IPS DF 6.9 (cell line): ENCODE measurements at regions not wholly inside any gene's neighbourhood (a gene's known extent, or its start where the extent isn't known, plus 50 kb on each side); places are given as distances from the start of the nearest gene placed in this dataset.

Experiments
- DNase-seq: peaks from one replicate; pipeline ENCODE4 v3.0.0-alpha.2; 2013; ENCODE audit warnings: low read depth, low spot score
- H3K27ac ChIP-seq: one replicate; pipeline ENCODE4 v1.5.1; 2013; ENCODE audit warnings: low read length, control low read depth
- H3K27me3 ChIP-seq: 2 replicates; pipeline ENCODE4 v1.6.1; 2013; ENCODE audit warnings: mild to moderate bottlenecking, low read length; ENCODE audit not compliant: control insufficient read depth, insufficient read depth
- H3K36me3 ChIP-seq: 2 replicates; pipeline ENCODE4 v1.6.1; 2013; ENCODE audit warnings: low read length; ENCODE audit not compliant: control insufficient read depth, insufficient read depth
- H3K4me1 ChIP-seq: 2 replicates; pipeline ENCODE4 v1.6.1; 2013; ENCODE audit warnings: low read length; ENCODE audit not compliant: control insufficient read depth, insufficient read depth
- H3K4me3 ChIP-seq: 2 replicates; pipeline ENCODE4 v1.5.1; 2013; ENCODE audit warnings: mild to moderate bottlenecking, low read length
- H3K9me3 ChIP-seq: 2 replicates; pipeline ENCODE4 v1.6.1; 2013; ENCODE audit warnings: low read length, inconsistent platforms; ENCODE audit not compliant: control insufficient read depth, insufficient read depth
- WGBS: extraction: QIAGEN DNeasy Blood & Tissue Kit; methylation state at CpG from one replicate; pipeline ENCODE4 v1.1.7; 2013; ENCODE audit warnings: mixed read lengths, missing lambda C conversion rate; ENCODE audit not compliant: insufficient read length, insufficient coverage; 5-methylcytosine and 5-hydroxymethylcytosine counted together

DNA sequence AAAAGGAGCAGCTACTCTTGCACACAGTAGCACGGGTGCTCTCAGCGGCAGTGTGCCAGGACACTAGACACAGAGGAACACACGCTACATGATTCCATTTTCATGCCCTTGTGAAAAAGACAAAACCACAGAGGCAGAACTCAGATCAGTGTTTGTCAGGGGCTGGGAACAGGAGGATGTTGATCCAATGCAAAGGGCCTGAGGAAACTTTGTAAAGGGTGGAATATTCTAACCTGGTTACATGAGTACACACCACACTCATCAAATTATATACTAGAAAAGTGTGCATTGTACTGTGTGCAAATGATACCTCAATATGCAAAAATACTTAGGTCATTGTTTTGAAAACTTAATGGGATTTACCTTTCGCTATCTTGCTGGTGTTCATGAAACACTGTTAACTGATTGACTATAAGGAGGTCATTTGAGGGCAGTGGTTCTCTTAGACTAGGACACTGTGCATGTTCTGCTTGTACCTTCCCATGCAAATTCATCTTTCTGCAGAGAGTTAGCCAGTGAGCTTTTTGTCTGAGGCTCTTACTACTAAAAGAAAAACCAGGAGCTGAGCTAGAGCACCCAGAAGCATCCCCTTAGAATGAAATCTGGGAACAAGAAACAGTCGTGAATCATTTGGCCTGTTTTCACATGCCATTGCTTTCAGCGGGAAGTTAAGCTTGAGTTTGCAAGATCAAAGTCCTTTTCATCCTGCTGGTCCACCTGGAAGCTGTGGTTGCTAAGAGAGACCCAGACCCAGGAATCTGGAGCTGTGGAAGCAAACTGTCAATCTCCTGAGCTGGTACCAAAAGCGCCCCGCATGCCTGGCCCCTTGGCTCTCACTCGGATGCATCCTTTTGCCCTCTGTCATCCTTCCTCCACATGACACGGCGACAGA lies 204.8 kb downstream of the TTLL2 start:
- no peak overlapping the region for H3K4me3 ChIP-seq
- H3K27me3 ChIP-seq, result peaks cover 9% of the 10 kb centered on the region; the same call in 1 of the 2 replicates
- H3K36me3 ChIP-seq, result no peaks in the 10 kb centered on the region
- H3K27ac ChIP-seq, result no peak overlapping the region
- no CpG with 5 or more reads among the region's 11 CpGs for WGBS
- no peaks in the 10 kb centered on the region for H3K9me3 ChIP-seq
- H3K4me1 ChIP-seq, result no peaks in the 10 kb centered on the region; the same call in 1 of the 2 replicates
- no peak for DNase-seq

- no peaks in the 10 kb centered on the region; the same call in 1 of the 2 replicates for H3K4me1 ChIP-seq
- no peak overlapping the region for H3K4me3 ChIP-seq
- no peak overlapping the region for H3K27ac ChIP-seq
- peaks cover 9% of the 10 kb centered on the region; the same call in 1 of the 2 replicates for H3K27me3 ChIP-seq
- no peaks in the 10 kb centered on the region for H3K36me3 ChIP-seq
- no peaks in the 10 kb centered on the region for H3K9me3 ChIP-seq
- no CpG with 5 or more reads among the region's 16 CpGs for WGBS
- no peak for DNase-seq
These were observed 206.1 kb downstream of the TTLL2 start for GRCh38 chr6:167530951-167531350.

DNA sequence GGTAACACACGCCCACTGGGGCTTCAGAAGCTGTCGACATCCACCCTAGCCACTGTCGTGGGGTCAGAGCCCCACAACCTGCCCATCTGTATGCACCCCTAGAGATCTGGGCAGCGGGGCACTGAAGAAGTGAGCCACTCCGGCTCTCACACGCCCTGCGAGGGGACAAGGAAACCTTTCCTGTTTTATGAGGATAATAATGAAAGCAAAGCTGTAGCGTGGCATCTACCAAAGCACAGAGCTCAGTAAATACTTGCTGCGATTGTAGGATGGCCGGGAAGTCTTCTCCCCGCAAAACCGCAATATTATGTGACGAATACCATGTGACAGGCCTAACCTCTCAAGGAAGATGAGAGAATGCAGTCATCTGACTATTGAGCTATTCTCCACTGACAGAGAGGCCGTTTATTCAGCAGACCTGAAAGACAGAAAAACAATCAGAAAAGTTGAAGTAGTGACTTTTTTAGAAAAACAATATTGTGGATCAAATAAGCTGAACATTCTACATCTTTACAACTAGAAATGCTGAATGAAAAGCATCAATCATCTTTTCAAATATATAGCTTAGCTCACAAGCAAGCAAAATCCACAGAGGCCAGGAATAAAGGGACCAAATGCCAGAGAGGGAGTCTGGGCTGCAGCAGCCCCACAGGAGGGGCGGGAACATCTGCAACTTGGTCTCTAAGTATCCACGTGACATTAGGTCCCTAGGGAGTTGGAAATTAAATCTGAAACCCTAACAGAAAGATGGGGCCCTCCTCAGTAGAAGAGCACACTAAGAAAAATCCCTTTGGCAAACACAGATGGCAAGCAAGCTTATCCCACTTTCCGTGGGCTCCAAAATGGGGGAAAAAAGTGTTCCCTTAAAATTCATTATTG lies 207.8 kb downstream of the TTLL2 start:
- H3K36me3 ChIP-seq, result no peaks in the 10 kb centered on the region
- no peaks in the 10 kb centered on the region for H3K4me1 ChIP-seq
- H3K27ac ChIP-seq, result no peak overlapping the region
- no peak overlapping the region for H3K4me3 ChIP-seq
- peaks cover 9% of the 10 kb centered on the region; the same call in 1 of the 2 replicates for H3K27me3 ChIP-seq
- H3K9me3 ChIP-seq, result no peaks in the 10 kb centered on the region
- no peak for DNase-seq
- WGBS, result no CpG with 5 or more reads among the region's 17 CpGs

GRCh38 chr6:167533851-167534250 lies 209.0 kb downstream of the TTLL2 start:
- no CpG with 5 or more reads among the region's 5 CpGs for WGBS
- no peaks in the 10 kb centered on the region for H3K4me1 ChIP-seq
- H3K27ac ChIP-seq, result no peak overlapping the region
- no peaks in the 10 kb centered on the region for H3K9me3 ChIP-seq
- peaks cover 9% of the 10 kb centered on the region; the same call in 1 of the 2 replicates for H3K27me3 ChIP-seq
- no peak overlapping the region for H3K4me3 ChIP-seq
- H3K36me3 ChIP-seq, result no peaks in the 10 kb centered on the region
- no peak for DNase-seq

- Histone ChIP-seq H3K27ac (no peak overlapping the region), H3K4me3 (no peak overlapping the region), H3K9me3 (no peaks in the 10 kb centered on the region), H3K36me3 (no peaks in the 10 kb centered on the region), H3K4me1 (no peaks in the 10 kb centered on the region), H3K27me3 (no peaks in the 10 kb centered on the region)
- no CpG with 5 or more reads among the region's 2 CpGs for WGBS
- DNase-seq, result no peak
These were observed 212.9 kb downstream of the TTLL2 start for GRCh38 chr6:167537816-167538215.

DNA sequence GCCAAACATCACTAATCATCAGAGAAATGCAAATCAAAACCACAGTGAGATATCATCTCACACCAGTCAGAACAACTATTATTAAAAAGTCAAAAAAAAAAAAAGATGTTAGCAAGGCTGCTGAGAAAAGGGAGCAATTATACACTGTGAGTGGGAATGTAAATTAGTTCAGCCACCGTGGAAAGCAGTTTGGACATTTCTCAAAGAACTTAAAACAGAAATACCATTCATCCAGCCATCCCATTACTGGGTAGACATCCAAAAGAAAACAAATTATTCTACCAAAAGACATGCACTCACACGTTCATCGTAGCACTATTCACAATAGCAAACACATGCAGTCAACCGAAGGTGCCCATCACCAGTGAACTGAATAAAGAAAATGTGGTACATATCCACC lies 213.9 kb downstream of the TTLL2 start:
- Histone ChIP-seq H3K4me3 (no peak overlapping the region), H3K36me3 (no peaks in the 10 kb centered on the region), H3K27me3 (no peaks in the 10 kb centered on the region), H3K9me3 (no peaks in the 10 kb centered on the region), H3K4me1 (no peaks in the 10 kb centered on the region), H3K27ac (no peak overlapping the region)
- no CpG with 5 or more reads among the region's 4 CpGs for WGBS
- no peak for DNase-seq

DNA sequence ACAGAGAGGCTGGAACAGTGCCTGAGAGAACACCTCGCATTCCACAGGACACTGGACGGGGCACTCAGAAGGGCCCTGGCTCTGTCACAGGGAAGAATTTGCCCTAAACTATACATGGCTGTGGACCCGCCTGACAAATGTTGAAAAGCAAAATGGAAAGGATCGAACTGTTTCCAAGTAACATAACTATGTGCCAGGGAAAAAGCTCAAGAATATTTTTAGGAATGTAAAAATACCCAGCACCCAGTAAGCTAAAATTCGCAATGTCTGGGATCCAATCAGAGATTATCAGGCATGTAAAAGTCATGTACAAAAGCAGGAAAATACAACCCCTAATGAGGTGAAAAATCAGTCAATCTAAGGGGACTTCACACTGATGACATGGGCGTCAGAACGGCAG lies 215.9 kb downstream of the TTLL2 start:
- Histone ChIP-seq H3K36me3 (no peaks in the 10 kb centered on the region), H3K27ac (no peak overlapping the region), H3K27me3 (no peaks in the 10 kb centered on the region), H3K9me3 (no peaks in the 10 kb centered on the region), H3K4me3 (no peak overlapping the region), H3K4me1 (no peaks in the 10 kb centered on the region)
- DNase-seq, result no peak
- WGBS, result no CpG with 5 or more reads among the region's 7 CpGs

GRCh38 chr6:167541544-167541943 lies 216.7 kb downstream of the TTLL2 start:
- H3K27ac ChIP-seq, result no peak overlapping the region
- no peaks in the 10 kb centered on the region for H3K9me3 ChIP-seq
- WGBS, result no CpG with 5 or more reads among the region's 6 CpGs
- DNase-seq, result no peak
- H3K27me3 ChIP-seq, result no peaks in the 10 kb centered on the region
- H3K36me3 ChIP-seq, result no peaks in the 10 kb centered on the region
- H3K4me1 ChIP-seq, result no peaks in the 10 kb centered on the region
- H3K4me3 ChIP-seq, result no peak overlapping the region

GRCh38 chr6:167543602-167544497 lies 219.0 kb downstream of the TTLL2 start:
- Histone ChIP-seq H3K36me3 (no peaks in the 10 kb centered on the region), H3K27me3 (no peaks in the 10 kb centered on the region), H3K4me1 (no peaks in the 10 kb centered on the region), H3K27ac (no peak overlapping the region), H3K9me3 (no peaks in the 10 kb centered on the region), H3K4me3 (no peak overlapping the region)
- WGBS, result no CpG with 5 or more reads among the region's 16 CpGs
- no peak for DNase-seq
